ENCODE measurements at regions not wholly inside any gene's neighbourhood (a gene's known extent, or its start where the extent isn't known, plus 50 kb on each side); places are given as distances from the start of the nearest gene placed in this dataset.

GRCh38 chr3:171939578-171939977, 96.4 kb downstream of the TMEM212 start:
- TF ChIP-seq EZH2 (IDR thresholded peaks at IDR 0.05; ENCODE audit: low read depth, unreplicated experiment) (no peak), EZH2phosphoT487 (IDR thresholded peaks at IDR 0.05; ENCODE audit: unreplicated experiment) (no peak), POLR2AphosphoS5 (IDR thresholded peaks at IDR 0.05; ENCODE audit: low read depth) (no peak), CREB1 (CRISPR knock-in tag; IDR thresholded peaks at IDR 0.05; ENCODE audit: low read depth) (no peak)
- TF ChIP-seq, protein P1, sequence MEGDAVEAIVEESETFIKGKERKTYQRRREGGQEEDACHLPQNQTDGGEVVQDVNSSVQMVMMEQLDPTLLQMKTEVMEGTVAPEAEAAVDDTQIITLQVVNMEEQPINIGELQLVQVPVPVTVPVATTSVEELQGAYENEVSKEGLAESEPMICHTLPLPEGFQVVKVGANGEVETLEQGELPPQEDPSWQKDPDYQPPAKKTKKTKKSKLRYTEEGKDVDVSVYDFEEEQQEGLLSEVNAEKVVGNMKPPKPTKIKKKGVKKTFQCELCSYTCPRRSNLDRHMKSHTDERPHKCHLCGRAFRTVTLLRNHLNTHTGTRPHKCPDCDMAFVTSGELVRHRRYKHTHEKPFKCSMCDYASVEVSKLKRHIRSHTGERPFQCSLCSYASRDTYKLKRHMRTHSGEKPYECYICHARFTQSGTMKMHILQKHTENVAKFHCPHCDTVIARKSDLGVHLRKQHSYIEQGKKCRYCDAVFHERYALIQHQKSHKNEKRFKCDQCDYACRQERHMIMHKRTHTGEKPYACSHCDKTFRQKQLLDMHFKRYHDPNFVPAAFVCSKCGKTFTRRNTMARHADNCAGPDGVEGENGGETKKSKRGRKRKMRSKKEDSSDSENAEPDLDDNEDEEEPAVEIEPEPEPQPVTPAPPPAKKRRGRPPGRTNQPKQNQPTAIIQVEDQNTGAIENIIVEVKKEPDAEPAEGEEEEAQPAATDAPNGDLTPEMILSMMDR (conservative IDR thresholded peaks at IDR 0.05; ENCODE audit: low read depth in 2 of 2) = no peak

All from GM23338 (cell line).